Neural cell (in vitro differentiated cells): ENCODE measurements at regions not wholly inside any gene's neighbourhood (a gene's known extent, or its start where the extent isn't known, plus 50 kb on each side); places are given as distances from the start of the nearest gene placed in this dataset.

Experiments
- H2AFZ ChIP-seq: fragments of 200-600, 300-800 bp; sonication (generic), shearing (Covaris generic); 2 replicates; pipeline ENCODE4 v1.6.0; 2014; ENCODE audit warnings: low read depth, mild to moderate bottlenecking, antibody characterized with exemption, low read length, moderate library complexity
- H3F3A ChIP-seq: fragments of 200-600 bp; shearing (Covaris generic); 2 replicates; pipeline ENCODE4 v1.6.1; 2016; ENCODE audit warnings: mild to moderate bottlenecking, moderate library complexity, mixed read lengths, antibody characterized with exemption, low read length; ENCODE audit not compliant: insufficient read depth, poor library complexity, severe bottlenecking
- H3K27ac ChIP-seq: fragments of 200-600, 300-800 bp; sonication (generic), shearing (Covaris generic); 2 replicates; pipeline ENCODE4 v1.5.1; 2014; ENCODE audit warnings: mild to moderate bottlenecking, low read length, moderate library complexity
- H3K27me3 ChIP-seq: fragments of 300-800, 200-600 bp; sonication (generic), shearing (Covaris generic); 2 replicates; pipeline ENCODE4 v1.6.0; 2014; ENCODE audit warnings: mild to moderate bottlenecking, low read depth, low read length, moderate library complexity; ENCODE audit not compliant: insufficient read depth
- H3K36me3 ChIP-seq: fragments of 300-800, 200-600 bp; sonication (generic), shearing (Covaris generic); 2 replicates; pipeline ENCODE4 v1.5.1; 2014; ENCODE audit warnings: mild to moderate bottlenecking, antibody characterized with exemption, low read length, moderate library complexity; ENCODE audit not compliant: insufficient read depth
- H3K4me2 ChIP-seq: fragments of 300-800, 200-600 bp; sonication (generic), shearing (Covaris generic); 2 replicates; pipeline ENCODE4 v1.6.0; 2014; ENCODE audit warnings: mild to moderate bottlenecking, low read length
- H3K4me3 ChIP-seq: fragments of 300-800, 200-600 bp; sonication (generic), shearing (Covaris generic); 2 replicates; pipeline ENCODE4 v1.5.1; 2014; ENCODE audit warnings: mild to moderate bottlenecking, low read length, moderate library complexity
- H3K79me2 ChIP-seq: fragments of 200-600 bp; shearing (Covaris generic); replicated peaks from 2 replicates; pipeline ENCODE4 v1.6.0; 2014; ENCODE audit warnings: mild to moderate bottlenecking, low read length, moderate library complexity; ENCODE audit not compliant: insufficient read depth
- H3K9ac ChIP-seq: fragments of 300-800, 200-600 bp; sonication (generic), shearing (Covaris generic); 2 replicates; pipeline ENCODE4 v1.6.1; 2016; ENCODE audit warnings: mild to moderate bottlenecking, low read length, mixed read lengths
- H3K9me2 ChIP-seq: fragments of 200-600 bp; shearing (Covaris generic); 2 replicates; pipeline ENCODE4 v1.6.1; 2016; ENCODE audit warnings: mild to moderate bottlenecking, low read length, mixed read lengths; ENCODE audit not compliant: insufficient read depth
- H3K9me3 ChIP-seq: fragments of 200-600, 300-800 bp; sonication (generic), shearing (Covaris generic); 2 replicates; pipeline ENCODE4 v1.6.1; 2016; ENCODE audit warnings: mild to moderate bottlenecking, mixed run types, low read length, moderate library complexity, mixed read lengths
- H4K20me1 ChIP-seq: fragments of 200-600 bp; shearing (Covaris generic); 2 replicates; pipeline ENCODE4 v1.6.1; 2016; ENCODE audit warnings: mild to moderate bottlenecking, mixed run types; ENCODE audit not compliant: insufficient read depth
- EP300 ChIP-seq: fragments of 450-650 bp; conservative IDR thresholded peaks from 2 replicates; pipeline ENCODE4 v1.6.1; 2014; ENCODE audit warnings: antibody characterized with exemption, mild to moderate bottlenecking, moderate library complexity; ENCODE audit not compliant: poor library complexity, severe bottlenecking
- EZH2 ChIP-seq: fragments of 200-600, 300-800 bp; shearing (Covaris generic), sonication (generic); IDR thresholded peaks from 2 replicates; pipeline ENCODE4 v1.6.1; 2014; ENCODE audit warnings: antibody characterized with exemption, low read length, borderline replicate concordance, mild to moderate bottlenecking; ENCODE audit not compliant: insufficient read depth, poor library complexity, severe bottlenecking
- MXI1 ChIP-seq: fragments of 450-650 bp; conservative IDR thresholded peaks from 2 replicates; pipeline ENCODE4 v1.6.1; 2014; ENCODE audit warnings: antibody characterized with exemption, mild to moderate bottlenecking; ENCODE audit not compliant: poor library complexity, severe bottlenecking
- POLR2AphosphoS5 ChIP-seq: IDR thresholded peaks from 2 replicates; pipeline ENCODE4 v1.6.1; 2012
- RAD21 ChIP-seq: fragments of 450-650 bp; conservative IDR thresholded peaks from 2 replicates; pipeline ENCODE4 v1.6.1; 2014; ENCODE audit warnings: antibody characterized with exemption, mild to moderate bottlenecking, moderate library complexity
- TAF1 ChIP-seq: IDR thresholded peaks from 2 replicates; pipeline ENCODE4 v1.6.1; 2012; ENCODE audit warnings: low read depth
- TF ChIP-seq, protein P1 (sequence below): IDR thresholded peaks from 2 replicates; pipeline ENCODE4 v1.6.1; 2012; ENCODE audit warnings: borderline replicate concordance
- TF ChIP-seq, protein P2 (sequence below): fragments of 450-650 bp; IDR thresholded peaks from 2 replicates; pipeline ENCODE4 v1.5.1; 2014; ENCODE audit warnings: antibody characterized with exemption, mild to moderate bottlenecking, moderate library complexity; ENCODE audit not compliant: poor library complexity, severe bottlenecking

DNA sequence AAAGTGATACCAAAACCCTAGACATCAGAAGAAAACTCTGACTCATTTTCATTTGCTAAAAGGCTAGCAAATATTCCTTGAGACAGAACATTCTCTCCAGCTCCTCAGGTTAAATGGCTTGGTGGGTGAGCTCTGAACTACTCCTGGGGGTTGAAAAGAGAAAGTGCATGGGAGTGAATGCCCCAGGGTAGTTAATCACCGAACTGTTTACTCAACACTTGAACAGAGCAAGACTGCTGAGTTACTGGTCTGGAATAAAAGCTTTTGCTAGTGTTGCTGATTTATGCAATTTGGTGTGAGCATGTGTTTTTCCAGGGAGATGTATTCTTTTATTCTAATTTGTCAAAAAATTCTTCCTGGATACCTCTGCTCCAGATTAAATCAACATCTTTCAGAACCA, 88.3 kb upstream of the PRDM9 start:
- TF ChIP-seq TAF1 = no peak
- TF ChIP-seq EP300 = no peak
- no peaks in the 10 kb centered on the region for H3K27me3 ChIP-seq
- H3K79me2 ChIP-seq = no peaks in the 10 kb centered on the region
- no peak overlapping the region for H3K4me2 ChIP-seq
- H3K9me3 ChIP-seq = no peaks in the 10 kb centered on the region
- no peak overlapping the region for H3K9ac ChIP-seq
- H3K9me2 ChIP-seq = no peaks in the 10 kb centered on the region
- H4K20me1 ChIP-seq = no peaks in the 10 kb centered on the region
- no peak overlapping the region for H3K27ac ChIP-seq
- no peak overlapping the region for H2AFZ ChIP-seq
- H3K36me3 ChIP-seq = no peaks in the 10 kb centered on the region
- no peak overlapping the region for H3K4me3 ChIP-seq
- no peaks in the 10 kb centered on the region for H3F3A ChIP-seq

- Histone ChIP-seq H4K20me1 (no peaks in the 10 kb centered on the region), H3K9ac (no peak overlapping the region), H3K4me3 (no peak overlapping the region), H3K9me3 (no peaks in the 10 kb centered on the region), H3K27me3 (no peaks in the 10 kb centered on the region), H3K79me2 (no peaks in the 10 kb centered on the region), H3K9me2 (no peaks in the 10 kb centered on the region), H3F3A (no peaks in the 10 kb centered on the region), H3K27ac (no peak overlapping the region), H3K36me3 (no peaks in the 10 kb centered on the region), H2AFZ (no peak overlapping the region), H3K4me2 (no peak overlapping the region)
- TF ChIP-seq MXI1 (no peak), RAD21 (no peak), TAF1 (no peak), POLR2AphosphoS5 (no peak), EZH2 (no peak)
- TF ChIP-seq, protein P1, sequence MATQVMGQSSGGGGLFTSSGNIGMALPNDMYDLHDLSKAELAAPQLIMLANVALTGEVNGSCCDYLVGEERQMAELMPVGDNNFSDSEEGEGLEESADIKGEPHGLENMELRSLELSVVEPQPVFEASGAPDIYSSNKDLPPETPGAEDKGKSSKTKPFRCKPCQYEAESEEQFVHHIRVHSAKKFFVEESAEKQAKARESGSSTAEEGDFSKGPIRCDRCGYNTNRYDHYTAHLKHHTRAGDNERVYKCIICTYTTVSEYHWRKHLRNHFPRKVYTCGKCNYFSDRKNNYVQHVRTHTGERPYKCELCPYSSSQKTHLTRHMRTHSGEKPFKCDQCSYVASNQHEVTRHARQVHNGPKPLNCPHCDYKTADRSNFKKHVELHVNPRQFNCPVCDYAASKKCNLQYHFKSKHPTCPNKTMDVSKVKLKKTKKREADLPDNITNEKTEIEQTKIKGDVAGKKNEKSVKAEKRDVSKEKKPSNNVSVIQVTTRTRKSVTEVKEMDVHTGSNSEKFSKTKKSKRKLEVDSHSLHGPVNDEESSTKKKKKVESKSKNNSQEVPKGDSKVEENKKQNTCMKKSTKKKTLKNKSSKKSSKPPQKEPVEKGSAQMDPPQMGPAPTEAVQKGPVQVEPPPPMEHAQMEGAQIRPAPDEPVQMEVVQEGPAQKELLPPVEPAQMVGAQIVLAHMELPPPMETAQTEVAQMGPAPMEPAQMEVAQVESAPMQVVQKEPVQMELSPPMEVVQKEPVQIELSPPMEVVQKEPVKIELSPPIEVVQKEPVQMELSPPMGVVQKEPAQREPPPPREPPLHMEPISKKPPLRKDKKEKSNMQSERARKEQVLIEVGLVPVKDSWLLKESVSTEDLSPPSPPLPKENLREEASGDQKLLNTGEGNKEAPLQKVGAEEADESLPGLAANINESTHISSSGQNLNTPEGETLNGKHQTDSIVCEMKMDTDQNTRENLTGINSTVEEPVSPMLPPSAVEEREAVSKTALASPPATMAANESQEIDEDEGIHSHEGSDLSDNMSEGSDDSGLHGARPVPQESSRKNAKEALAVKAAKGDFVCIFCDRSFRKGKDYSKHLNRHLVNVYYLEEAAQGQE = no peak
- TF ChIP-seq, protein P2, sequence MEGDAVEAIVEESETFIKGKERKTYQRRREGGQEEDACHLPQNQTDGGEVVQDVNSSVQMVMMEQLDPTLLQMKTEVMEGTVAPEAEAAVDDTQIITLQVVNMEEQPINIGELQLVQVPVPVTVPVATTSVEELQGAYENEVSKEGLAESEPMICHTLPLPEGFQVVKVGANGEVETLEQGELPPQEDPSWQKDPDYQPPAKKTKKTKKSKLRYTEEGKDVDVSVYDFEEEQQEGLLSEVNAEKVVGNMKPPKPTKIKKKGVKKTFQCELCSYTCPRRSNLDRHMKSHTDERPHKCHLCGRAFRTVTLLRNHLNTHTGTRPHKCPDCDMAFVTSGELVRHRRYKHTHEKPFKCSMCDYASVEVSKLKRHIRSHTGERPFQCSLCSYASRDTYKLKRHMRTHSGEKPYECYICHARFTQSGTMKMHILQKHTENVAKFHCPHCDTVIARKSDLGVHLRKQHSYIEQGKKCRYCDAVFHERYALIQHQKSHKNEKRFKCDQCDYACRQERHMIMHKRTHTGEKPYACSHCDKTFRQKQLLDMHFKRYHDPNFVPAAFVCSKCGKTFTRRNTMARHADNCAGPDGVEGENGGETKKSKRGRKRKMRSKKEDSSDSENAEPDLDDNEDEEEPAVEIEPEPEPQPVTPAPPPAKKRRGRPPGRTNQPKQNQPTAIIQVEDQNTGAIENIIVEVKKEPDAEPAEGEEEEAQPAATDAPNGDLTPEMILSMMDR = no peak
These were observed 94.9 kb upstream of the PRDM9 start for GRCh38 chr5:23412515-23412914.

DNA sequence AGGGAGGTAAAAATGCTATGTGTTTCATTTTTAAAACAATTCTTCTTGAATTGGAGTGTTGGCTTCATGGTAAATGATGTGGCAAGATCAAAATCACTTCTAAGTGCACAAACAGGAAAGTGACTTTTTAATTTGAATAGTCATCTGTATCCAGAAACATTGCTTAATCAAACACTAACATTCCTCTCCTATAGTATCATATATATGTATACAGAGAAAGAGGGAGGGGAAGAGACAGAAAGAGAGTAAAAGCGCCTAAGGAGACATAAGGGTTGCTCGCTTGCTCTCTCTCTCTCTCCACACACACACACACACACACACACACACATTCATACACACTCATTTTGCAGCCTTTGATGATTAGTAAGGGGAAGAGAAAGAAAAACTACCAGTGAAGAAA, 95.4 kb upstream of the PRDM9 start:
- Histone ChIP-seq H3K36me3 (no peaks in the 10 kb centered on the region), H3K4me3 (no peak overlapping the region), H3K9ac (no peak overlapping the region), H3K79me2 (no peaks in the 10 kb centered on the region), H3K27ac (no peak overlapping the region), H3K4me2 (no peak overlapping the region), H4K20me1 (no peaks in the 10 kb centered on the region), H3K9me2 (no peaks in the 10 kb centered on the region), H3K27me3 (no peaks in the 10 kb centered on the region), H2AFZ (no peak overlapping the region), H3F3A (no peaks in the 10 kb centered on the region), H3K9me3 (no peaks in the 10 kb centered on the region)
- TF ChIP-seq, protein P1 = no peak
- TF ChIP-seq POLR2AphosphoS5 = no peak
- TF ChIP-seq RAD21 = no peak
- TF ChIP-seq MXI1 = no peak
- TF ChIP-seq EP300 = no peak
- TF ChIP-seq, protein P2 = no peak
- TF ChIP-seq EZH2 = no peak
